HCT116 (cell line): ENCODE measurements at regions not wholly inside any gene's neighbourhood (a gene's known extent, or its start where the extent isn't known, plus 50 kb on each side); places are given as distances from the start of the nearest gene placed in this dataset.

ENCODE experiments used
- ATAC-seq: fragments of 200-7000 bp; cut with Tn5 transposase; 2 replicates; pipeline ENCODE4 v1.9.1; 2020; ENCODE audit warnings: mild to moderate bottlenecking, moderate library complexity
- BruUV-seq: library from RNA; stranded (reverse); fragments of 400-500 nt; replicated peaks from 2 replicates; lab custom pipeline; 2021; lab: Mats Ljungman, UMichigan
- CTCF ChIA-PET: fragments of 300-600 bp; sonication (Branson Sonifier 250); formaldehyde crosslinking; loops from one replicate; lab custom pipeline; 2021; ENCODE audit warnings: antibody characterized with exemption; lab: Charles Lee
- POLR2A ChIA-PET: fragments of 300-600, 350-600 bp; sonication (Branson Sonifier 250); formaldehyde crosslinking; loops from one replicate; lab custom pipeline; 2021; ENCODE audit warnings: antibody characterized with exemption; lab: Charles Lee
- RAD21 ChIA-PET, 2 experiments: fragments of 300-600 bp; sonication (Branson Sonifier 250); formaldehyde crosslinking; loops; one replicate each; lab custom pipeline; 2023; ENCODE audit warnings: low total read pairs in 2 of 2; ENCODE audit not compliant: uncharacterized antibody in 2 of 2, unreplicated experiment in 2 of 2, low non-redundant PET in 1 of 2; lab: Charles Lee
- DNase-seq: peaks from one replicate; pipeline ENCODE4 v3.0.0-alpha.2; 2010; ENCODE audit warnings: low read depth, low spot score
- H2AFZ ChIP-seq: fragments of 200-600 bp; shearing (Covaris generic), sonication (generic); 2 replicates; pipeline ENCODE4 v1.6.1; 2017; ENCODE audit warnings: low read depth, mixed run types, mixed read lengths, antibody characterized with exemption, low read length; ENCODE audit not compliant: poor library complexity, severe bottlenecking
- H3K27ac ChIP-seq: 2 replicates; pipeline ENCODE4 v1.5.1; 2012; ENCODE audit warnings: low read depth, low read length
- H3K27me3 ChIP-seq: fragments of 200-600 bp; sonication (generic); 2 replicates; pipeline ENCODE4 v1.6.1; 2016; ENCODE audit warnings: mixed run types, low read length, mixed read lengths; ENCODE audit not compliant: insufficient read depth
- H3K36me3 ChIP-seq, 2 experiments: fragments of 200-500 bp in 1 of 2; fragments of 200-600 bp in 1 of 2; sonication (Bioruptor generic) in 1 of 2; sonication (generic) in 1 of 2; 2 replicates each; pipeline versions ENCODE4 v1.5.1 to v1.6.1; 2014 to 2016; ENCODE audit warnings: low read length in 2 of 2, inconsistent platforms in 1 of 2, mixed read lengths in 1 of 2, mixed run types in 1 of 2; ENCODE audit not compliant: insufficient read depth in 2 of 2, control insufficient read depth in 1 of 2
- H3K4me1 ChIP-seq, 2 experiments: fragments of 200-600 bp in 1 of 2; sonication (generic) in 1 of 2; 2 replicates each; pipeline versions ENCODE4 v1.5.1 to v1.6.1; 2012 to 2017; ENCODE audit warnings: low read length in 2 of 2, inconsistent platforms in 1 of 2, mild to moderate bottlenecking in 1 of 2, mixed read lengths in 1 of 2, mixed run types in 1 of 2, moderate library complexity in 1 of 2; ENCODE audit not compliant: insufficient read depth in 2 of 2, control insufficient read depth in 1 of 2
- H3K4me2 ChIP-seq: fragments of 200-600 bp; sonication (generic); 2 replicates; pipeline ENCODE4 v1.6.1; 2017; ENCODE audit warnings: mixed run types, low read length, mixed read lengths
- H3K4me3 ChIP-seq, 2 experiments: fragments of 200-600 bp in 1 of 2; sonication (generic) in 1 of 2; replicated peaks in 1 of 2; 2 replicates each; pipeline ENCODE4 v1.5.1; 2011 to 2016; ENCODE audit warnings: low read length in 2 of 2, control low read depth in 1 of 2, low read depth in 1 of 2, mild to moderate bottlenecking in 1 of 2, mixed read lengths in 1 of 2, mixed run types in 1 of 2
- H3K79me2 ChIP-seq: fragments of 200-600 bp; sonication (generic); 2 replicates; pipeline ENCODE4 v1.6.1; 2017; ENCODE audit warnings: mild to moderate bottlenecking, mixed run types, low read length, moderate library complexity, mixed read lengths; ENCODE audit not compliant: insufficient read depth
- H3K9ac ChIP-seq: fragments of 200-600 bp; sonication (generic); 2 replicates; pipeline ENCODE4 v1.6.1; 2016; ENCODE audit warnings: low read length, mixed read lengths
- H3K9me2 ChIP-seq: fragments of 200-600 bp; sonication (generic), shearing (Covaris generic); 2 replicates; pipeline ENCODE4 v1.6.1; 2017; ENCODE audit warnings: mixed run types, mild to moderate bottlenecking, moderate library complexity; ENCODE audit not compliant: insufficient read depth
- H3K9me3 ChIP-seq, 2 experiments: fragments of 200-500 bp in 1 of 2; fragments of 200-600 bp in 1 of 2; sonication (Bioruptor generic) in 1 of 2; sonication (generic) in 1 of 2; 2 replicates each; pipeline ENCODE4 v1.6.1; 2014 to 2017; ENCODE audit warnings: low read length in 2 of 2, mixed read lengths in 2 of 2, inconsistent platforms in 1 of 2, low read depth in 1 of 2, mild to moderate bottlenecking in 1 of 2, mixed run types in 1 of 2, moderate library complexity in 1 of 2; ENCODE audit not compliant: control insufficient read depth in 1 of 2, insufficient read depth in 1 of 2
- H4K20me1 ChIP-seq: fragments of 200-600 bp; sonication (generic), shearing (Covaris generic); 2 replicates; pipeline ENCODE4 v1.6.1; 2017; ENCODE audit warnings: mixed run types, mild to moderate bottlenecking, moderate library complexity; ENCODE audit not compliant: insufficient read depth
- CBX3 ChIP-seq: IDR thresholded peaks from 2 replicates; pipeline ENCODE4 v1.6.1; 2012; ENCODE audit warnings: low read depth
- CEBPB ChIP-seq: IDR thresholded peaks from 2 replicates; pipeline ENCODE4 v1.6.1; 2012; ENCODE audit warnings: low read depth
- EGR1 ChIP-seq: IDR thresholded peaks from 2 replicates; pipeline ENCODE4 v1.6.1; 2012; ENCODE audit warnings: low read depth
- ELF1 ChIP-seq: IDR thresholded peaks from 2 replicates; pipeline ENCODE4 v1.6.1; 2012; ENCODE audit warnings: low read depth, borderline replicate concordance
- EZH2 ChIP-seq: fragments of 200-600 bp; sonication (generic); IDR thresholded peaks from 2 replicates; pipeline ENCODE4 v1.6.1; 2017; ENCODE audit warnings: antibody characterized with exemption, mixed run types
- EZH2phosphoT487 ChIP-seq: fragments of 200-600 bp; IDR thresholded peaks from 2 replicates; pipeline ENCODE4 v1.6.1; 2018; ENCODE audit warnings: antibody characterized with exemption, borderline replicate concordance
- JUND ChIP-seq: IDR thresholded peaks from 2 replicates; pipeline ENCODE4 v1.6.1; 2012
- POLR2AphosphoS5 ChIP-seq: IDR thresholded peaks from 2 replicates; pipeline ENCODE4 v1.6.1; 2011; ENCODE audit warnings: mild to moderate bottlenecking, low read depth, low read length, moderate library complexity
- RAD21 ChIP-seq: IDR thresholded peaks from 2 replicates; pipeline ENCODE4 v1.6.1; 2012; ENCODE audit warnings: low read depth, mild to moderate bottlenecking
- SIN3A ChIP-seq: IDR thresholded peaks from 2 replicates; pipeline ENCODE4 v1.6.1; 2012; ENCODE audit warnings: low read depth
- SRF ChIP-seq: IDR thresholded peaks from 2 replicates; pipeline ENCODE4 v1.6.1; 2012; ENCODE audit warnings: low read depth
- YY1 ChIP-seq: IDR thresholded peaks from 2 replicates; pipeline ENCODE4 v1.6.1; 2011; ENCODE audit warnings: low read length, low read depth, moderate library complexity, mild to moderate bottlenecking; ENCODE audit not compliant: insufficient replicate concordance; ENCODE audit errors: extremely low read depth
- ZFX ChIP-seq: fragments of 450-650 bp; IDR thresholded peaks from 2 replicates; pipeline ENCODE4 v1.6.1; 2017
- ZNF274 ChIP-seq: fragments of 200-500 bp; sonication (Bioruptor generic); IDR thresholded peaks from 2 replicates; pipeline ENCODE4 v1.6.1; 2014; ENCODE audit warnings: mild to moderate bottlenecking, low read depth, low read length, inconsistent platforms
- intact Hi-C: fragments of 100-400 bp; cut with micrococcal nuclease; formaldehyde crosslinking; loops from 2 replicates; pipeline ENCODE4 v1.10.0; 2022
- TF ChIP-seq, protein P1 (sequence below), 3 experiments: fragments of 200-600 bp in 1 of 3; sonication (generic) in 1 of 3; IDR thresholded peaks in 2 of 3; conservative IDR thresholded peaks in 1 of 3; 2 replicates each; pipeline ENCODE4 v1.5.1; 2012 to 2017; ENCODE audit warnings: low read depth in 2 of 3, low read length in 2 of 3, antibody characterized with exemption in 1 of 3, borderline replicate concordance in 1 of 3, control low read depth in 1 of 3, mild to moderate bottlenecking in 1 of 3, mixed read lengths in 1 of 3, mixed run types in 1 of 3, moderate library complexity in 1 of 3; ENCODE audit not compliant: insufficient read depth in 1 of 3
- TF ChIP-seq, protein P2 (sequence below): IDR thresholded peaks from 2 replicates; pipeline ENCODE4 v1.6.1; 2012; ENCODE audit warnings: low read depth
- TF ChIP-seq, protein P3 (sequence below): IDR thresholded peaks from 2 replicates; pipeline ENCODE4 v1.6.1; 2012
- TF ChIP-seq, protein P4 (sequence below): IDR thresholded peaks from 2 replicates; pipeline ENCODE4 v1.6.1; 2012
- TF ChIP-seq, protein P5 (sequence below): IDR thresholded peaks from 2 replicates; pipeline ENCODE4 v1.6.1; 2011; ENCODE audit warnings: mild to moderate bottlenecking, low read length, moderate library complexity; ENCODE audit not compliant: insufficient replicate concordance; ENCODE audit errors: extremely low read depth

DNA sequence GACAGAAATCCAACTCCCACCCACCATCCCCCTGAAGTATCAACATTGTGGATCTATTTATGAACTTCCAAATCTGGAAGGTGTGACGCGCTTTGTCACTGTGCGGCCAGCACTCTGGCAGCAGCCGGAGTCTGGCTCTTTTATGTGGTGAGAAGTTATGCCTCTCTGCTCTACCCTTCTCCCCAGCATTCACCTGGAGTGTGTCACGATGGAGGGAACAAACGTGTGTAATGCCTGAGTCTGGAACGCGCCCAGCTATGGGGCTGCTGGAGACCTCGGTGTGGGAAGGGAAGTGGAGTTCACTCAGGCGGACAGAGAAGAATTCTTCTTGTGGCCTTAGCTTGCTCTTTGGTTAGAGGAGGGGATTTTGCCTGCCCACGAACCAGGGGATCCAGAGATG, 222.1 kb upstream of the RPL34 start:
- Histone ChIP-seq H3K4me1 (no peaks in the 10 kb centered on the region; a peak in 1 of 4 replicates), H4K20me1 (no peaks in the 10 kb centered on the region), H3K4me3 (no peak overlapping the region), H3K9me3 (no peaks in the 10 kb centered on the region), H3K36me3 (no peaks in the 10 kb centered on the region), H3K79me2 (no peaks in the 10 kb centered on the region), H3K9me2 (no peaks in the 10 kb centered on the region), H3K27me3 (peaks cover 15% of the 10 kb centered on the region), H2AFZ (no peak overlapping the region), H3K27ac (no peak overlapping the region), H3K9ac (no peak overlapping the region), H3K4me2 (no peak overlapping the region)
- DNase-seq (no peak), ATAC-seq (no peak)
- POLR2A ChIA-PET, result no interaction called here
- BruUV-seq, result no TSS peak
- intact Hi-C loops, result no loop called here
- TF ChIP-seq CEBPB, result no peak
- TF ChIP-seq POLR2AphosphoS5, result no peak
- no peak for TF ChIP-seq CBX3
- TF ChIP-seq, protein P1, sequence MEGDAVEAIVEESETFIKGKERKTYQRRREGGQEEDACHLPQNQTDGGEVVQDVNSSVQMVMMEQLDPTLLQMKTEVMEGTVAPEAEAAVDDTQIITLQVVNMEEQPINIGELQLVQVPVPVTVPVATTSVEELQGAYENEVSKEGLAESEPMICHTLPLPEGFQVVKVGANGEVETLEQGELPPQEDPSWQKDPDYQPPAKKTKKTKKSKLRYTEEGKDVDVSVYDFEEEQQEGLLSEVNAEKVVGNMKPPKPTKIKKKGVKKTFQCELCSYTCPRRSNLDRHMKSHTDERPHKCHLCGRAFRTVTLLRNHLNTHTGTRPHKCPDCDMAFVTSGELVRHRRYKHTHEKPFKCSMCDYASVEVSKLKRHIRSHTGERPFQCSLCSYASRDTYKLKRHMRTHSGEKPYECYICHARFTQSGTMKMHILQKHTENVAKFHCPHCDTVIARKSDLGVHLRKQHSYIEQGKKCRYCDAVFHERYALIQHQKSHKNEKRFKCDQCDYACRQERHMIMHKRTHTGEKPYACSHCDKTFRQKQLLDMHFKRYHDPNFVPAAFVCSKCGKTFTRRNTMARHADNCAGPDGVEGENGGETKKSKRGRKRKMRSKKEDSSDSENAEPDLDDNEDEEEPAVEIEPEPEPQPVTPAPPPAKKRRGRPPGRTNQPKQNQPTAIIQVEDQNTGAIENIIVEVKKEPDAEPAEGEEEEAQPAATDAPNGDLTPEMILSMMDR (IDR thresholded peaks at IDR 0.05 in 2 of 3, conservative IDR thresholded peaks at IDR 0.05 in 1 of 3; ENCODE audit: borderline replicate concordance in 1 of 3, insufficient read depth in 1 of 3, low read depth in 2 of 3, low read length in 2 of 3), result no peak
- TF ChIP-seq, protein P2, sequence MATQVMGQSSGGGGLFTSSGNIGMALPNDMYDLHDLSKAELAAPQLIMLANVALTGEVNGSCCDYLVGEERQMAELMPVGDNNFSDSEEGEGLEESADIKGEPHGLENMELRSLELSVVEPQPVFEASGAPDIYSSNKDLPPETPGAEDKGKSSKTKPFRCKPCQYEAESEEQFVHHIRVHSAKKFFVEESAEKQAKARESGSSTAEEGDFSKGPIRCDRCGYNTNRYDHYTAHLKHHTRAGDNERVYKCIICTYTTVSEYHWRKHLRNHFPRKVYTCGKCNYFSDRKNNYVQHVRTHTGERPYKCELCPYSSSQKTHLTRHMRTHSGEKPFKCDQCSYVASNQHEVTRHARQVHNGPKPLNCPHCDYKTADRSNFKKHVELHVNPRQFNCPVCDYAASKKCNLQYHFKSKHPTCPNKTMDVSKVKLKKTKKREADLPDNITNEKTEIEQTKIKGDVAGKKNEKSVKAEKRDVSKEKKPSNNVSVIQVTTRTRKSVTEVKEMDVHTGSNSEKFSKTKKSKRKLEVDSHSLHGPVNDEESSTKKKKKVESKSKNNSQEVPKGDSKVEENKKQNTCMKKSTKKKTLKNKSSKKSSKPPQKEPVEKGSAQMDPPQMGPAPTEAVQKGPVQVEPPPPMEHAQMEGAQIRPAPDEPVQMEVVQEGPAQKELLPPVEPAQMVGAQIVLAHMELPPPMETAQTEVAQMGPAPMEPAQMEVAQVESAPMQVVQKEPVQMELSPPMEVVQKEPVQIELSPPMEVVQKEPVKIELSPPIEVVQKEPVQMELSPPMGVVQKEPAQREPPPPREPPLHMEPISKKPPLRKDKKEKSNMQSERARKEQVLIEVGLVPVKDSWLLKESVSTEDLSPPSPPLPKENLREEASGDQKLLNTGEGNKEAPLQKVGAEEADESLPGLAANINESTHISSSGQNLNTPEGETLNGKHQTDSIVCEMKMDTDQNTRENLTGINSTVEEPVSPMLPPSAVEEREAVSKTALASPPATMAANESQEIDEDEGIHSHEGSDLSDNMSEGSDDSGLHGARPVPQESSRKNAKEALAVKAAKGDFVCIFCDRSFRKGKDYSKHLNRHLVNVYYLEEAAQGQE, result no peak
- TF ChIP-seq ZFX, result no peak
- no peak for TF ChIP-seq YY1
- TF ChIP-seq SIN3A, result no peak
- no peak for TF ChIP-seq EZH2phosphoT487
- no peak for TF ChIP-seq RAD21
- no peak for TF ChIP-seq SRF
- no peak for TF ChIP-seq JUND
- no peak for TF ChIP-seq EGR1
- TF ChIP-seq, protein P3, sequence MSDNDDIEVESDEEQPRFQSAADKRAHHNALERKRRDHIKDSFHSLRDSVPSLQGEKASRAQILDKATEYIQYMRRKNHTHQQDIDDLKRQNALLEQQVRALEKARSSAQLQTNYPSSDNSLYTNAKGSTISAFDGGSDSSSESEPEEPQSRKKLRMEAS, result no peak
- TF ChIP-seq EZH2, result no peak
- TF ChIP-seq, protein P4, sequence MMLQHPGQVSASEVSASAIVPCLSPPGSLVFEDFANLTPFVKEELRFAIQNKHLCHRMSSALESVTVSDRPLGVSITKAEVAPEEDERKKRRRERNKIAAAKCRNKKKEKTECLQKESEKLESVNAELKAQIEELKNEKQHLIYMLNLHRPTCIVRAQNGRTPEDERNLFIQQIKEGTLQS, result no peak
- TF ChIP-seq, protein P5, sequence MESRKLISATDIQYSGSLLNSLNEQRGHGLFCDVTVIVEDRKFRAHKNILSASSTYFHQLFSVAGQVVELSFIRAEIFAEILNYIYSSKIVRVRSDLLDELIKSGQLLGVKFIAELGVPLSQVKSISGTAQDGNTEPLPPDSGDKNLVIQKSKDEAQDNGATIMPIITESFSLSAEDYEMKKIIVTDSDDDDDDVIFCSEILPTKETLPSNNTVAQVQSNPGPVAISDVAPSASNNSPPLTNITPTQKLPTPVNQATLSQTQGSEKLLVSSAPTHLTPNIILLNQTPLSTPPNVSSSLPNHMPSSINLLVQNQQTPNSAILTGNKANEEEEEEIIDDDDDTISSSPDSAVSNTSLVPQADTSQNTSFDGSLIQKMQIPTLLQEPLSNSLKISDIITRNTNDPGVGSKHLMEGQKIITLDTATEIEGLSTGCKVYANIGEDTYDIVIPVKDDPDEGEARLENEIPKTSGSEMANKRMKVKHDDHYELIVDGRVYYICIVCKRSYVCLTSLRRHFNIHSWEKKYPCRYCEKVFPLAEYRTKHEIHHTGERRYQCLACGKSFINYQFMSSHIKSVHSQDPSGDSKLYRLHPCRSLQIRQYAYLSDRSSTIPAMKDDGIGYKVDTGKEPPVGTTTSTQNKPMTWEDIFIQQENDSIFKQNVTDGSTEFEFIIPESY, result no peak
- no peak for TF ChIP-seq ZNF274
- no peak for TF ChIP-seq ELF1
- RAD21 ChIA-PET, result no interaction called here
- CTCF ChIA-PET, result no interaction called here
